NCI-H524 treated with DMSO at 0.1 percent for 48 hours (cell line): ENCODE measurements at regions not wholly inside any gene's neighbourhood (a gene's known extent, or its start where the extent isn't known, plus 50 kb on each side); places are given as distances from the start of the nearest gene placed in this dataset.

Source experiments
- DNase-seq: peaks from one replicate; lab custom pipeline; 2025; lab: John Stamatoyannopoulos, UW

DNA sequence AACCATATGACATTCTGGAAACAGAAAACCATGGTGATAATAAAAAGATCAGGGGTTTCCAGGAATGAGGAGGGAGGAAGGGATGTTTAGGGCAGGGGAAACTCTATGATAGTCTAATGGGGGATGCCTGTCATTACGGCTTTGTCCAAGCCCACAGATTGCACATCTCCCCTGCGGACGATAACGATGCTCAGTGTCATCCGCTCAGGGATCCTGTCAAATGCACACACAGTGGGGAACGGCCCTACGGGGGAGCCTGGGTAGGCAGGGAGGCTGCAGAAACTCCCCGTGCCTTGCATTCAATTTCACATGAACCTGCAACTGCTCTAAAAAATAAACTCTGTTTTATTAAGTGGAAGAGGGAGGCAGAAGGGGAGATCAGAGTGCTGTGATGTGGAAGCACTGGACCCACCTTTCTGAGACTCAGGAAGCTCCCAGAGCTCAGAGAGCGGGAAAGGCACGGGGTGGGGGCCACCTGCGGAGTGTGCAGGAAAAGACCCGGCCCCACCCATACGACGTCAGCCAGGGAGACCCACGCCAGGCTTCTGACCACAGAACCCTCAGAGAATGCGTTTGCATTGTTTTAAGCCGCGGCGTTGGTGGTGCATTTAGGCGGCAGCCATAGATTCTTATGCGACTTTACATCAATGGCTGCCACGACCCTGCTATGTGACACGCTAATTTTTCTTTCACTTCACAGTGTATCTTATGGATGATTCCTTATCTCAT, 543.5 kb downstream of the BRD1 start:
- no peak for DNase-seq

GRCh38 chr22:49282596-49282995, 545.1 kb downstream of the BRD1 start:
- DNase-seq, result no peak

GRCh38 chr22:49281467-49282340, 546.0 kb downstream of the BRD1 start:
- DNase-seq, result no peak

DNA sequence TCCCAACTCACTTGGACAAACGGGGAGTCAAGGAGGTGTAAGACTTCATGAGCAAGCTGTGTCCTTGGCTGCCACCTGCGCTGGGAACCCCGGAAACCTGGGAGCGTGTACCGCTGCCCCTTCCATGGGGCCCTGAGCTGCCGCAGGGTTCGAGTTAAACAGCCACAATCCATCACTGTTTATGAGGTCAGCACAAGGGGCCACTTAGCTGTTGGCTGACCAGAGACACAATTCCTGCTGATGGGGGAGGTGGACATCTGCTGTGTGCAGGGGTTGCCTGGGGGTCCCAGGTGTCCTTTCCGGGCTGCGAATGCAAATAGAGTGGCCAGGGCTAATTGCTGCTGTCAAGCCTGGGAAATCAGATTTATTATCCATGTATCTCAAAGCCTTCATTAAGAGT, 549.3 kb downstream of the BRD1 start:
- DNase-seq, result no peak

DNA sequence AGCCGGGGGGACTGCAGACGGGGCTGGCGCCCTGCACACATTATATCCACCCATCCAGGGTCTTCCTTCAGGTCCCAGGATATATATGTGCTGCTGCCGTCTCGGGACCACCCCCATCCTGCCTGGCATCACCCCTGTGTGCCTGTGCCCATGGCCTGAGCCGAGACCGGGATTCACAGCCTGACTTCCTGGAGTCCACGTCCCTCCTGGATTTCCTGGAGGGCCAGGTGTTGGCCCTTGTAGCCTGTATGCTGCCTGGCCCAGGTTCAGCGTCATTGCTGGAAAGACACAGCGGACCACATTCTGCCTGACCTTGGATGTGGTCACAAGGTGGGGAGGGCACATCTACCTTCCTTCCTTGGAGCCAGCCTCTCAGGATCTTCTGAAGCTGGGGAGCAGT, 551.1 kb downstream of the BRD1 start:
- no peak for DNase-seq

DNA sequence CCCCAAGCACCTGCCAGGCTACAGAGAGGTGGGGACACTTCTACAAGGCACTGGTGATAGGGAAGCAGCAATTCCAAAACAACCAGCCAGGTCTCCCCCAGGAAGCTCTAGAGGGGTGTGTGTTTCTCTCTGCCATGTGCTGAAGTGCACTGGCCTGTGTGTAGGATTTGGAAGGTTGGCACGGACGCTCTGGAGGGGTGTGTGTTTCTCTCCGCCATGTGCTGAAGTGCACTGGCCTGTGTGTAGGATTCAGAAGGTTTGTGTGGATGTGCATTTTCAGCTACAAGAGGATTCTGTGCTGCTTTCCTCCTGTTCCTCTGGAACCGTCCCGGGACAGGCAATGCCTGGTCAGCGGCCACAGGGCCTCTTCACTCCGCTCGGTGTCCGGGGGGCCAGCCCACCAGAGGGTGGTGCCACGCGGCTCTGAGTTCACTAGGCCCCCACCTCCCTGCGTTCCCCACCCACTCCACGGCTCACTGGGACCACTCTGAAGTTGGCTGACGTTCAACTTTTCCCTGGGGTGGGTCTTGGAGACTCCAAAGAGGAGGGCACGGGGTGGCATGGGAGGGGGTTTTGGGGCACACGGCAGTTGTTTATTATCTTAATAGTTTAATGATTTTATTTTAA, 552.8 kb downstream of the BRD1 start:
- no peak for DNase-seq

- no peak for DNase-seq
Observed at GRCh38 chr22:49272546-49273125, 555.0 kb downstream of the BRD1 start.

- no peak for DNase-seq
Observed at GRCh38 chr22:49271831-49272230, 555.8 kb downstream of the BRD1 start.

DNA sequence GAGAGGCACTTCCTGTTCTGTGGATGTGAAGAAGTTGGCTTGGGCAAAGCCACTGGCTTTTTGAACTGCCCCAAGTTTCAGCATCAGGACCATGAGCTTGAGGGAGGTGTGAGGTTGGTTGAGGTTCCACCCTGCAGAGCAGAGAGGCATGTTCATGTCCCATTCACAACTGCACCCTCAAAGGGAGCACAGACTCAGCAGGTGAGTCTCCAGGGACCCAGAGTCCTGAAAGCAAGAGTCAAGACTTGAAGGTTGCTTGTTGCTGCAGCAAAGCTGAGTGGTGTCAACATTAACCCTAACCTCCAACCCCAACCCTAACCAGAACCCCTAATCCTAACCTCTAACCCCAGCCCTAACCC, 556.3 kb downstream of the BRD1 start:
- DNase-seq, result no peak

DNA sequence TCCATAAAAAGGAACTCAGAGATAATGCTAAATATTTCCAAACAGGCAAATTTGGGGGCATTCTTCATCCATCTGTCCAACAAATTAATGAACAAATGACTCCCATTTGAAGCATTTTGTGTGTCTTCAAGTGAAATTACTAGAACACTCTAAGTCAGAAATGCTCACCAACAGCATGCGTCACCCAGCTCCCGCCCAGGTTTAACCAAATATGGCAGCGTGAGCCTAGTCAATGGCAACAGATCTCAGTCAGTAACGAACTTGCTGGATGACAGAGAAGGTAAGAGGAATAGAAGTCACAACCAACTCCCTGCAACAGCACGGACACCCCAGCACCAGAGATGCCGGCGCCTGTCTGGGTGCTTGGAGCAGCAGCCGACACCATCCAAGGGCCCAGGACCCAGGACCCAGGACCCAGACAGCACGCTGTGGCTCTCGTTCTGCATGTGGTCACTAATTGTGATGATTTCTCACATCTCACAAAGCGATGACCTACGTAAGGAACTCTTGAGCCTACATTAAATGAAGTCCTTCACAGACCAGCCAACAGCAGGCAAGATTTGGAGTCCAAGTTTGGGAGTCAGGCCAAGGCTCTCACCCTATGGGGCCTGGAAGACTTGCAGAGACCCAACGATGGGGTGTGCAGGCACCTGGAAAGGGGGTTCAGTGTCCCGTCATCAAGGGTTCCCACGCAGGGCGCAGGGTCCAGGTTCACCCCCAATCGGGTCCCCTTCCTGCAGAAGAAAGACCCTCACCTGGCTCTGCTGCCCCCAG, 556.9 kb downstream of the BRD1 start:
- DNase-seq, result no peak

- no peak for DNase-seq
Observed at GRCh38 chr22:49269928-49270327, 557.7 kb downstream of the BRD1 start.

- no peak for DNase-seq
Observed at GRCh38 chr22:49269371-49269770, 558.3 kb downstream of the BRD1 start.

GRCh38 chr22:49268924-49269323, 558.7 kb downstream of the BRD1 start:
- no peak for DNase-seq

DNA sequence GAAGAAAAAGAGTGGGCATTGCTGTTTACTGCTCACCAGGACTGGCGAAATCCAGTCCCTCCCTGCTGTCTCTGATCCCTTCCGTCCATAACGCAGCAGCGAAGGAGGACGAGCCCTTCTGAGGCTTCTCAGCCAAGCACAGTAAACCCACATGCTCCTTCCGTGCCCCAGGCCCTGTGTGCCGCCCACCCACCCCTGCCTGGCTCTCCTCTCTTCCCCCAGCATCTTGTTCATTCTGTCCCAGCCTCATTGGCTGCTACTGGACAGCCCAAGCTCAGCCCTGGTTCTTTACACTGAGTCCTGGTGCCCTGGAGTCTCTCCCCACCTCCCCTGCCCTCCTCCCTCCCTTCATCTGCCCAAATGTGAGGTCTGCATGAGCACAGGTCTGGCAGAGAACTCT, 559.7 kb downstream of the BRD1 start:
- DNase-seq, result no peak

DNA sequence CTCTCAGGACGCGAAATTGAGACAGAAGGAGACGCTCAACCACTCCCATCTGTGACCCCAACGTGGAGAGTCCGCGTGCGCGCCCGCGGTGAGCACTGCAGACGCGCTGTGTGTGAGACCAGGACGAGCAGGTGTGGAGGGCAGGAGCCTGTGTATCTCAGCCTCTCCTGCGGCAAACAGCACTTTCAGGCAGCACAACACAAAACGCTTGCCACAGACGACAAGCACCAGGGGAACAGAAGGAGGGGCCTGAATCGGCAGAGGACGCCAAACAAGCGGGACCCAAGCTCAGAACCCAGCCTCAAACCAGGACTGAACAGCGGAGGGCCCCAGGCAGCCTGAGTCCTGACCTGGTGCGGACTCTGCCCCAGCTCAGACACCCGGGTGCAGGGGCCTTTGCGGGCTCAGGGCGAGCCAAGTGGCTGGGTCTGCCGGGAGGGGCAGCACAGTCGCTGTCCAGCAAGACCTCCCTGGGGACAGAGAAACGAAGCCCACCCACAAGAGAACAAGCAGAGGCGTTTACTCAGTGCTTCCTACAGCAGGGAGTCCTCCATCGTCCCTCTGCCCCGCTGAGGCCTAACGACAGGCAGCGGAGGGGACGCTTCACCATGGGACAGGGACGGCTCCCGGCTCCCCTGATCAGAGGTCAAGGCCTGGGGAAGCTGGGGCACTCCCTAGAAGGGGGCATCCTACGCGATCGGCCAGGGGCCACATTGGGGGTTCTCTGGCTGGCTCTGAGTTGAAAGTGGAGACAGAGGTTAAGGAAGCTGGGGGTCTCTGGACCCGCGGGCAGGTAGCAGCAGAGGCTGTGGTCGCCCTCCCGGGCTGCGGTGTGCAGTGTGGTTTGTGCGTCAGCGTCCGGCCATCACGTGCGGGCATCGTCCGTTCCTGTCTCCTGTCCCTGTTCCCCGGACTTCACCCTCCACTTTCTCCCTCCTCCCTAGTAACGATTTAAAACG, 560.8 kb downstream of the BRD1 start:
- DNase-seq, result no peak

DNA sequence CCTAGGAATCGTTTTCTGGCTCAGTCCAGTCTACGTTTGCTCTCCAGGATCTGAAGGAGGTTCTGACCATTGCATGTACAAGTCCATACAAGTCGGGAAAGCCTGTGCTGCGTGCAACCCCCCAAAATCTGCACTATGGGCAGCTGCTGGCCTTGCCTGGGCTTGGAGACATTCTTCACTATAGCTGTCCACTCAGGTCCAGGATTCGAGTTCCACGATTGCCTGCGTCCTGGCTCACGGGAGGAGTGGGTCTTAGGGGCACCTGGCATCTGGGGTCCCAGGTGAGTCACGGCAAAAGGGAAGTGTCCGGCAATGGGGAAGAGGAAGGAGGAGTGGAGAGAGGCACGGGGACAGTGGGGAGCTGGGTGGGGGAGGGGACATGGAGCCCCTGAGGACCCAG, 563.0 kb downstream of the BRD1 start:
- no peak for DNase-seq

GRCh38 chr22:49263101-49263500, 564.6 kb downstream of the BRD1 start:
- no peak for DNase-seq

DNA sequence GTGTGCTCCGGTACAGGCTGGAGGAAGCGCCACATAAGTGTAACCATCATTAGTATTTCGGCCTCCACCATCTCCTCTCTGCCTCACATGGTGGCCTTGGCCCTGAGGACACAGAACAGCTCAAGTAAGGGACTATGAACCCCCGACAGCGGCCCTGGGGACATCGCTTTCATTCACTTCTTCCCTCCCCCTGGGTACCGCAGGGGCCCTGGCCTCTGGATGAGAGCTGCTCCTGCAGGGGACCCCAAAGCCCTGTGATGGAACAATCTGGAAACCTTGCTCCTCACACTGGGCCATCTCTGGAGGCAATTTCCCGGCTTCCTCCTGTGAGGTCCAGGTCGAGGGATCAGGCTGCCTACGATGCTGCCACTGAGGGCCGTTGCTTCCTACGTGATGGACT, 565.5 kb downstream of the BRD1 start:
- no peak for DNase-seq

- no peak for DNase-seq
Observed at GRCh38 chr22:49261616-49262015, 566.1 kb downstream of the BRD1 start.

DNA sequence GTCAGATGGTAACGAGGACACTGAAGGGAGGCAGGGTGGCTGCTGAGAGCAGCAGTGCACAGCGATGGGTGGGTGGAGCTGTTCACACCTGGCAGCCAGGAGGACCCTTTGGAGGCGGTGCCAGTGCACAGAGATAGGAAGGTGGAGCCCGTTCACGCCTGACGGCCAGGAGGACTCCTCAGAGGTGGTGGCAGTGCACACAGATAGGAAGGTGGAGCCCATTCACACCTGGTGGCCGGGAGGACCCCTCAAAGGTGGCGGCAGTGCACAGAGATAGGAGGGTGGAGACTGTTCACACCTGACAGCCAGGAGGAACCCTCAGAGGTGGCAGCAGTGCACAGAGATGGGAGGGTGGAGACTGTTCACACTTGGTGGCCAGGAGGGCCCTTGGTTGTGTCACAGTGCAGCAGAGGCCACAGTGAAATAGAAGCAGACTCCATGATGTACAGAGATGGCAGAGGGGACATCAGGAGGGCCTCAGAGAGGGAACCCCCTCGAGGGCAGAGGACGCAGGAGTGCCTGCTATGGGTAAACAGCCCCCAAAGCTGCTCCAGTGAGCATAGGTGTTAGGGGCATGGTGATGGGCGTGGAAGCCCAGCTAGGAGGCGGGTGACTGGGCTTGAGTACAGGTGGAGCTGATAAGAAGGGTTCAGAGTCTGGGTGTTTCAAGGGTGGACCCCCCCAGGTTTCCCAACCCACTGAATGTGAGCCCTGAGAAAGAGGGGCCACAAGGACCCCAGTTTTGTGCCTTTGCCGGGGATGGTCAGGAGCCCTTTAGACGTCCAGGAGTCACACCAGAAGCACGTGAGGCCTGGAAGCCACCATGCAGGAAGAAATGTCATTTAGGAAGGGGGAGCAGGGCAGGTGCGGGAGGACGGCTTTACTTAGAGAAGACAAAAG, 566.7 kb downstream of the BRD1 start:
- no peak for DNase-seq
